ENCODE measurements at regions not wholly inside any gene's neighbourhood (a gene's known extent, or its start where the extent isn't known, plus 50 kb on each side); places are given as distances from the start of the nearest gene placed in this dataset.

- TF ChIP-seq CTCF (IDR thresholded peaks at IDR 0.05) (no peak), POLR2A (IDR thresholded peaks at IDR 0.05) (no peak)
Observed at GRCh38 chr10:33688506-33688905, 354.0 kb upstream of the NRP1 start.

All from adrenal gland (tissue), 5 donors.